ENCODE measurements at regions not wholly inside any gene's neighbourhood (a gene's known extent, or its start where the extent isn't known, plus 50 kb on each side); places are given as distances from the start of the nearest gene placed in this dataset.

DNA sequence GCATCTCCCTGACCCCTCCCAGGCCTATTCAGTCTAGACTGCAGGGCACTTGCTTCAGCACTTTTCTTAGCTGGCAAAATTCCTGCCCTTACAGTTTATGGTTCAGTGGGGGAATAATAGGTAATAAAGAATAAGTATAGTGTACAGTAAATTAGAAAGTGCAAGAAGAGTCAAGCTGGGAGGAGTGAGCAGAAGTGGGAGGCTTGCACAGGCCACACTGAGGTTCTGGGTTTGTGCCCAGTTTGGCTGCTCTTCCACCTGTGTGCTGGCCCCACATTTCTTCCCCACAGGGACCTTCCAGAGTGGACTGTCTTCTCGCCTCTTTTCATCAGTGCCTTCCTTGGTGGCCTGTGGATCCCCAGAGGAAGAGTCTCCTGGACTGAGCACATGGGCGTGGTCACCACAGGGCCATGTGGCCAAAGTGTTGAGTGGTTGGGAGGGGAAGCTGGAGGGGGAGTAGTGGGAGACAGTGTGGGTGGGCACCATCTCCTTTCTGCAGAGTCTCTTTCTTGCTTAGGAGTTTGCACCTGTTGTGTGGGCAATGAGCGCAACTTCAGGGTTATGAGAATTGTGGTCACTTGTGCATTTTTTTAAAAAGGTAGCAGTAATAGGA is 128.6 kb upstream of the ZSWIM2 start:
- DNase-seq (ENCODE audit: low read depth): no peak
- no peak overlapping the region for H3K4me3 ChIP-seq (ENCODE audit: low read depth, low read length)
- TF ChIP-seq POLR2A (IDR thresholded peaks at IDR 0.05; ENCODE audit: extremely low read depth, insufficient read length): no peak
- TF ChIP-seq, protein P1, sequence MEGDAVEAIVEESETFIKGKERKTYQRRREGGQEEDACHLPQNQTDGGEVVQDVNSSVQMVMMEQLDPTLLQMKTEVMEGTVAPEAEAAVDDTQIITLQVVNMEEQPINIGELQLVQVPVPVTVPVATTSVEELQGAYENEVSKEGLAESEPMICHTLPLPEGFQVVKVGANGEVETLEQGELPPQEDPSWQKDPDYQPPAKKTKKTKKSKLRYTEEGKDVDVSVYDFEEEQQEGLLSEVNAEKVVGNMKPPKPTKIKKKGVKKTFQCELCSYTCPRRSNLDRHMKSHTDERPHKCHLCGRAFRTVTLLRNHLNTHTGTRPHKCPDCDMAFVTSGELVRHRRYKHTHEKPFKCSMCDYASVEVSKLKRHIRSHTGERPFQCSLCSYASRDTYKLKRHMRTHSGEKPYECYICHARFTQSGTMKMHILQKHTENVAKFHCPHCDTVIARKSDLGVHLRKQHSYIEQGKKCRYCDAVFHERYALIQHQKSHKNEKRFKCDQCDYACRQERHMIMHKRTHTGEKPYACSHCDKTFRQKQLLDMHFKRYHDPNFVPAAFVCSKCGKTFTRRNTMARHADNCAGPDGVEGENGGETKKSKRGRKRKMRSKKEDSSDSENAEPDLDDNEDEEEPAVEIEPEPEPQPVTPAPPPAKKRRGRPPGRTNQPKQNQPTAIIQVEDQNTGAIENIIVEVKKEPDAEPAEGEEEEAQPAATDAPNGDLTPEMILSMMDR (IDR thresholded peaks at IDR 0.05; ENCODE audit: low read depth, low read length): no peak
- no peak for TF ChIP-seq MYC (IDR thresholded peaks at IDR 0.05; ENCODE audit: low read depth, low read length)
- TF ChIP-seq MAX (IDR thresholded peaks at IDR 0.05; ENCODE audit: low read depth, low read length): no peak

DNA sequence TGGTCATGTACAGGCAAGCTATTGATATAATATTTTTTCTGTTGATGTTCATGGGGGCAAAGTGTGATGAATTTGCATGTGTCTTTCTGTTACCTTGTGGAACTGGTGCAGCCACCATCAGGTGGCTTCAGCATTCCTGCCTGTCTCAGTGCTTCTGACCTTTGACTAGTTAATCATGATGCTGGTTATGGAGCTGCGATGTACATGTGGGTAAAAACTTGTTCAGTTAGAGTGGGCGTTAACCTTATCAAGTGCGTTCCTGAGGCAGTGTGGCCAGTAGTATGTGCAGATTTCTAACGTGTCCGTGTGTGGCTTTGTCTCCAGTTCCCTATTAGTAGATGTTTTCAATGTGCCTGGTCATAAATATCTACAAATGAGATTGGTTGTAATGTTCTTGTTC is 127.4 kb upstream of the ZSWIM2 start:
- TF ChIP-seq MAX (IDR thresholded peaks at IDR 0.05; ENCODE audit: low read depth, low read length) (no peak), POLR2A (IDR thresholded peaks at IDR 0.05; ENCODE audit: extremely low read depth, insufficient read length) (no peak), MYC (IDR thresholded peaks at IDR 0.05; ENCODE audit: low read depth, low read length) (no peak)
- TF ChIP-seq, protein P1 (IDR thresholded peaks at IDR 0.05; ENCODE audit: low read depth, low read length): no peak
- DNase-seq (ENCODE audit: low read depth): no peak
- H3K4me3 ChIP-seq (ENCODE audit: low read depth, low read length): no peak overlapping the region

DNA sequence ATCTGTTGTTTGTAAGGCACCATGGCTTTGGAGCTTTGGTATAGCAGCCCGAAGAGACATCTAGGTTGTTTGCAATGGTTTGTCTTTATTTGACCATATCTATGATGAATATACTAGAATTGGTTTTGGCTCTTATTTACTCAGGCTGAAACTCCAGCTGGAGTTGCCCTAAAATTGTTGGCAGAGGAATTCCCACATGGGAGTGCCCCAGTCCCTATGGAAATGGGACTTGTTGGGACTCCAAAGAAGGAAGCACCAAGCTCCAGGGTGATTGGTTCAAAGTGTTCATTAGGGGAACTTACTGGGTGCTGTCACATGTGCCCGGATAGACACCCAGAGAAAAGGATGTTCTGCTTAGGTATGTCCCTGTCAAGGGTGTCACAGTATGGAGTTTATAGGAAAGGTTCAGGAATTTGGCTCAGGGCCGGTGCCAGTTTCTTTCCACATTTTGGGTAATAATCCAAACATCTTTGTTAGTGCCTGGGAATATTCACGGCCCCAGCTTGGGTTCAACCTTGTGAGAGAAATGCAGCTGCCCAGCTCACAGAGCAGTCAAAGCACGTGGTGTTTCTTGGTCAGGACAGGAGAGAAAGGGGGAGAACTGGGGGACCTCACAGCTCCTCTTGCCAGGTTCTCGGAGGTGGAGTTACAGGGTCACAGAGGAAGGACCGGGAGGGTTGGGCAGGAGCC is 123.5 kb upstream of the ZSWIM2 start:
- TF ChIP-seq MAX (IDR thresholded peaks at IDR 0.05; ENCODE audit: low read depth, low read length): no peak
- TF ChIP-seq, protein P1 (IDR thresholded peaks at IDR 0.05; ENCODE audit: low read depth, low read length): no peak
- TF ChIP-seq MYC (IDR thresholded peaks at IDR 0.05; ENCODE audit: low read depth, low read length): no peak
- TF ChIP-seq POLR2A (IDR thresholded peaks at IDR 0.05; ENCODE audit: extremely low read depth, insufficient read length): no peak
- no peak for DNase-seq (ENCODE audit: low read depth)
- H3K4me3 ChIP-seq (ENCODE audit: low read depth, low read length): no peak overlapping the region

DNA sequence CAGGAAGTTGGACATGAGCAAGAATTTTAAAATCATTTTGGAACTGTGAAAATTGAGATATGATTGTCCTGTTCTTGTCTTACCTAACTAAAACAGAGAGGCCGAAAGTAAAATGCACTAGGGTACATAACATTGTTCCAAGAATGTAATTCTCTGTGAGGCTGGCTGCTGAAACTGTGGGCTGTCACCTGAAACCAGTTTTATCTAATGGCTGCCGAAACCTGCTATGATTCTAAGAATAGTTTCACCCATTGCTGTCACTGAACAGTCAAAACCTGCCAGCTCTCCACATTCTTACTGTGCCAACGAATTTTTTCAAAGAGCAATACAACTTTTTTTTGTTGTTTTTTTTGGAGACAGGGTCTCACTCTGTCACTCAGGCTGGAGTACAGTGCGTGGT is 119.3 kb upstream of the ZSWIM2 start:
- no peak for DNase-seq (ENCODE audit: low read depth)
- H3K4me3 ChIP-seq (ENCODE audit: low read depth, low read length): no peak overlapping the region
- TF ChIP-seq MYC (IDR thresholded peaks at IDR 0.05; ENCODE audit: low read depth, low read length) (no peak), POLR2A (IDR thresholded peaks at IDR 0.05; ENCODE audit: extremely low read depth, insufficient read length) (no peak), MAX (IDR thresholded peaks at IDR 0.05; ENCODE audit: low read depth, low read length) (no peak)
- TF ChIP-seq, protein P1 (IDR thresholded peaks at IDR 0.05; ENCODE audit: low read depth, low read length): no peak

GRCh38 chr2:186966015-186966414 is 117.0 kb upstream of the ZSWIM2 start:
- no peak overlapping the region for H3K4me3 ChIP-seq (ENCODE audit: low read depth, low read length)
- no peak for DNase-seq (ENCODE audit: low read depth)
- TF ChIP-seq MYC (IDR thresholded peaks at IDR 0.05; ENCODE audit: low read depth, low read length) (no peak), MAX (IDR thresholded peaks at IDR 0.05; ENCODE audit: low read depth, low read length) (no peak), POLR2A (IDR thresholded peaks at IDR 0.05; ENCODE audit: extremely low read depth, insufficient read length) (no peak)
- TF ChIP-seq, protein P1 (IDR thresholded peaks at IDR 0.05; ENCODE audit: low read depth, low read length): no peak

All from NB4 (cell line).